ENCODE measurements at regions not wholly inside any gene's neighbourhood (a gene's known extent, or its start where the extent isn't known, plus 50 kb on each side); places are given as distances from the start of the nearest gene placed in this dataset.

GRCh38 chr14:84877061-84877460 is 652.9 kb upstream of the FLRT2 start:
- TF ChIP-seq, protein P1, sequence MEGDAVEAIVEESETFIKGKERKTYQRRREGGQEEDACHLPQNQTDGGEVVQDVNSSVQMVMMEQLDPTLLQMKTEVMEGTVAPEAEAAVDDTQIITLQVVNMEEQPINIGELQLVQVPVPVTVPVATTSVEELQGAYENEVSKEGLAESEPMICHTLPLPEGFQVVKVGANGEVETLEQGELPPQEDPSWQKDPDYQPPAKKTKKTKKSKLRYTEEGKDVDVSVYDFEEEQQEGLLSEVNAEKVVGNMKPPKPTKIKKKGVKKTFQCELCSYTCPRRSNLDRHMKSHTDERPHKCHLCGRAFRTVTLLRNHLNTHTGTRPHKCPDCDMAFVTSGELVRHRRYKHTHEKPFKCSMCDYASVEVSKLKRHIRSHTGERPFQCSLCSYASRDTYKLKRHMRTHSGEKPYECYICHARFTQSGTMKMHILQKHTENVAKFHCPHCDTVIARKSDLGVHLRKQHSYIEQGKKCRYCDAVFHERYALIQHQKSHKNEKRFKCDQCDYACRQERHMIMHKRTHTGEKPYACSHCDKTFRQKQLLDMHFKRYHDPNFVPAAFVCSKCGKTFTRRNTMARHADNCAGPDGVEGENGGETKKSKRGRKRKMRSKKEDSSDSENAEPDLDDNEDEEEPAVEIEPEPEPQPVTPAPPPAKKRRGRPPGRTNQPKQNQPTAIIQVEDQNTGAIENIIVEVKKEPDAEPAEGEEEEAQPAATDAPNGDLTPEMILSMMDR (IDR thresholded peaks at IDR 0.05; ENCODE audit: borderline replicate concordance, extremely low read depth, low read length, poor library complexity, severe bottlenecking): no peak
- no peak for TF ChIP-seq EZH2 (IDR thresholded peaks at IDR 0.05; ENCODE audit: borderline replicate concordance, low read depth, low read length, severe bottlenecking)

Measured in DND-41 (cell line).